ENCODE measurements at regions not wholly inside any gene's neighbourhood (a gene's known extent, or its start where the extent isn't known, plus 50 kb on each side); places are given as distances from the start of the nearest gene placed in this dataset.

DNA sequence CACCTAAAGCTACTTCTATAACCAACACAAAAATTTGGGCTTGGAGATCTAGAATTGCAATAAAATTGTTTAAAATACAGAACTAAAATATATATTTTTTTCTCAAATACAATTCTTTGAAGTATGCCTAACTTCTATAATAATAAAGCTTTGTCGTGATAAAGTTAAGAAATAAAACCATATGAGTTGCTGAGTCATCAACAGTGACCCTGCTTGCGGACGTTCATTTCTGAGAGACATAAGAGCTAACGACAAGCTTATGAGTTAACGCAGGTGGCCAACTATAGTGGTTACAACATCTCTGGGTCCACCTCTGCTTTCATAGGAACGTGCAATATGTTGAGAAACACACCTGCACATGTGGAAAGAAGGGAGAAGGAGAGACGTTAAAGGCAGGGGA, 407.1 kb upstream of the SLC14A2 start:
- H3K27ac ChIP-seq (ENCODE audit: control insufficient read depth, insufficient read depth, low read length): no peak overlapping the region
- dilution Hi-C loops (cut with MboI; ENCODE audit: extremely low pct_ligation_motif_present, low sequenced_read_pairs): no loop called here

GRCh38 chr18:45212181-45213039, 402.9 kb upstream of the SLC14A2 start:
- FAIRE-seq (peak; percentile 99), DNase-seq (ENCODE audit: low read depth, low spot score) (peak; percentile 15)
- Histone ChIP-seq H3K36me3 (ENCODE audit: control insufficient read depth in 2 of 2, extremely low read depth in 1 of 2, insufficient read depth in 2 of 2, low read length in 2 of 2) (no peaks in the 10 kb centered on the region), H3K9ac (ENCODE audit: control insufficient read depth, extremely low read depth, insufficient read depth, low read length) (no peak overlapping the region), H3K27ac (ENCODE audit: control insufficient read depth, insufficient read depth, low read length) (no peak overlapping the region), H2AFZ (ENCODE audit: control insufficient read depth, low read length) (no peak overlapping the region), H3K9me3 (ENCODE audit: control insufficient read depth, low read depth, low read length) (no peaks in the 10 kb centered on the region), H3K4me2 (ENCODE audit: control insufficient read depth, extremely low read depth, insufficient read depth, low read depth, low read length) (no peak overlapping the region), H3K4me3 (ENCODE audit: control insufficient read depth in 2 of 3, extremely low read depth in 1 of 3, insufficient read depth in 2 of 3, low read depth in 1 of 3, low read length in 3 of 3) (no peak overlapping the region), H3K9me1 (ENCODE audit: control insufficient read depth, extremely low read depth, insufficient read depth, low read length) (no peaks in the 10 kb centered on the region), H4K20me1 (ENCODE audit: control insufficient read depth, extremely low read depth, insufficient read depth, low read length) (no peaks in the 10 kb centered on the region), H3K79me2 (ENCODE audit: control insufficient read depth, insufficient read depth, low read length) (no peaks in the 10 kb centered on the region), H3K4me1 (ENCODE audit: control insufficient read depth, extremely low read depth, insufficient read depth, low read length) (no peaks in the 10 kb centered on the region), H3K27me3 (ENCODE audit: control insufficient read depth, extremely low read depth, insufficient read depth, low read length) (no peaks in the 10 kb centered on the region)
- no peak for TF ChIP-seq EZH2 (IDR thresholded peaks at IDR 0.05; ENCODE audit: low read length)
- TF ChIP-seq, protein P1, sequence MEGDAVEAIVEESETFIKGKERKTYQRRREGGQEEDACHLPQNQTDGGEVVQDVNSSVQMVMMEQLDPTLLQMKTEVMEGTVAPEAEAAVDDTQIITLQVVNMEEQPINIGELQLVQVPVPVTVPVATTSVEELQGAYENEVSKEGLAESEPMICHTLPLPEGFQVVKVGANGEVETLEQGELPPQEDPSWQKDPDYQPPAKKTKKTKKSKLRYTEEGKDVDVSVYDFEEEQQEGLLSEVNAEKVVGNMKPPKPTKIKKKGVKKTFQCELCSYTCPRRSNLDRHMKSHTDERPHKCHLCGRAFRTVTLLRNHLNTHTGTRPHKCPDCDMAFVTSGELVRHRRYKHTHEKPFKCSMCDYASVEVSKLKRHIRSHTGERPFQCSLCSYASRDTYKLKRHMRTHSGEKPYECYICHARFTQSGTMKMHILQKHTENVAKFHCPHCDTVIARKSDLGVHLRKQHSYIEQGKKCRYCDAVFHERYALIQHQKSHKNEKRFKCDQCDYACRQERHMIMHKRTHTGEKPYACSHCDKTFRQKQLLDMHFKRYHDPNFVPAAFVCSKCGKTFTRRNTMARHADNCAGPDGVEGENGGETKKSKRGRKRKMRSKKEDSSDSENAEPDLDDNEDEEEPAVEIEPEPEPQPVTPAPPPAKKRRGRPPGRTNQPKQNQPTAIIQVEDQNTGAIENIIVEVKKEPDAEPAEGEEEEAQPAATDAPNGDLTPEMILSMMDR (optimal IDR thresholded peaks at IDR 0.05 in 1 of 3, IDR thresholded peaks at IDR 0.05 in 1 of 3, conservative IDR thresholded peaks at IDR 0.05 in 1 of 3; ENCODE audit: extremely low read depth in 1 of 3, insufficient read depth in 2 of 3, low read length in 3 of 3): peak; percentile 99 to 100 (median 100)
- dilution Hi-C loops (cut with MboI; ENCODE audit: extremely low pct_ligation_motif_present, low sequenced_read_pairs): no loop called here

More for the DNA sequence above, 407.1 kb upstream of the SLC14A2 start:
- H3K9me1 ChIP-seq (ENCODE audit: control insufficient read depth, extremely low read depth, insufficient read depth, low read length): no peaks in the 10 kb centered on the region
- DNase-seq (ENCODE audit: low read depth, low spot score): no peak
- H3K4me3 ChIP-seq (ENCODE audit: control insufficient read depth in 2 of 3, extremely low read depth in 1 of 3, insufficient read depth in 2 of 3, low read depth in 1 of 3, low read length in 3 of 3): no peak overlapping the region
- FAIRE-seq: no peak
- H2AFZ ChIP-seq (ENCODE audit: control insufficient read depth, low read length): no peak overlapping the region
- no peaks in the 10 kb centered on the region for H4K20me1 ChIP-seq (ENCODE audit: control insufficient read depth, extremely low read depth, insufficient read depth, low read length)
- no peaks in the 10 kb centered on the region for H3K79me2 ChIP-seq (ENCODE audit: control insufficient read depth, insufficient read depth, low read length)
- no peak overlapping the region for H3K9ac ChIP-seq (ENCODE audit: control insufficient read depth, extremely low read depth, insufficient read depth, low read length)
- H3K36me3 ChIP-seq (ENCODE audit: control insufficient read depth in 2 of 2, extremely low read depth in 1 of 2, insufficient read depth in 2 of 2, low read length in 2 of 2): no peaks in the 10 kb centered on the region
- H3K4me1 ChIP-seq (ENCODE audit: control insufficient read depth, extremely low read depth, insufficient read depth, low read length): no peaks in the 10 kb centered on the region
- no peak overlapping the region for H3K4me2 ChIP-seq (ENCODE audit: control insufficient read depth, extremely low read depth, insufficient read depth, low read depth, low read length)
- H3K27me3 ChIP-seq (ENCODE audit: control insufficient read depth, extremely low read depth, insufficient read depth, low read length): no peaks in the 10 kb centered on the region
- no peak for TF ChIP-seq EZH2 (IDR thresholded peaks at IDR 0.05; ENCODE audit: low read length)
- TF ChIP-seq, protein P1 (optimal IDR thresholded peaks at IDR 0.05 in 1 of 3, IDR thresholded peaks at IDR 0.05 in 1 of 3, conservative IDR thresholded peaks at IDR 0.05 in 1 of 3; ENCODE audit: extremely low read depth in 1 of 3, insufficient read depth in 2 of 3, low read length in 3 of 3): no peak
- no peaks in the 10 kb centered on the region for H3K9me3 ChIP-seq (ENCODE audit: control insufficient read depth, low read depth, low read length)
